ENCODE measurements at regions not wholly inside any gene's neighbourhood (a gene's known extent, or its start where the extent isn't known, plus 50 kb on each side); places are given as distances from the start of the nearest gene placed in this dataset.

- H3K4me1 ChIP-seq (replicated peaks in 1 of 4; ENCODE audit: control insufficient read depth in 3 of 4, insufficient read depth in 4 of 4, low read length in 3 of 4): no peaks in the 10 kb centered on the region
- 57% methylated on average over 1 of the region's 1 CpG; no CpG with 5 or more reads in 1 of the 2 experiments for WGBS, 2 experiments (ENCODE audit: extremely low coverage in 1 of 2, insufficient coverage in 1 of 2, insufficient read length in 1 of 2, insufficient replicate concordance in 2 of 2, low coverage in 1 of 2, low lambda C conversion rate in 2 of 2, missing lambda C conversion rate in 1 of 2)
- POLR2A ChIA-PET (ENCODE audit: partially characterized antibody): no interaction called here
- H3K27ac ChIP-seq (ENCODE audit: low read depth, low read length): no peak overlapping the region
- H3K18ac ChIP-seq (ENCODE audit: extremely low read depth, low read length): no peak overlapping the region
- H2BK20ac ChIP-seq (ENCODE audit: low read length): no peak overlapping the region
- no peak for DNase-seq (ENCODE audit: low read depth in 1 of 2, low spot score in 2 of 2)
- no peak overlapping the region for H4K8ac ChIP-seq (ENCODE audit: extremely low read depth, insufficient read depth, low read length)
- no peak overlapping the region for H3K4me3 ChIP-seq (ENCODE audit: extremely low read depth in 1 of 4, insufficient read depth in 2 of 4, low read depth in 3 of 4, low read length in 4 of 4)
- H3K14ac ChIP-seq (ENCODE audit: insufficient read length): no peak overlapping the region
- H4K91ac ChIP-seq (replicated peaks; ENCODE audit: insufficient read length, low read length): no peak overlapping the region
- no peaks in the 10 kb centered on the region for H3K79me2 ChIP-seq (ENCODE audit: control insufficient read depth in 1 of 2, insufficient read depth in 2 of 2, low read length in 2 of 2)
- H4K20me1 ChIP-seq (replicated peaks in 1 of 2; ENCODE audit: control insufficient read depth in 1 of 2, insufficient read depth in 2 of 2, low read length in 2 of 2): no peaks in the 10 kb centered on the region
- no peaks in the 10 kb centered on the region for H3K23me2 ChIP-seq (ENCODE audit: low read depth, low read length)
- H2BK120ac ChIP-seq (replicated peaks; ENCODE audit: low read depth, low read length): no peak overlapping the region
- no peak overlapping the region for H2BK12ac ChIP-seq (ENCODE audit: low read depth, low read length)
- no peak overlapping the region for H3K9ac ChIP-seq (replicated peaks in 1 of 4; ENCODE audit: extremely low read depth in 1 of 4, low read depth in 3 of 4, low read length in 3 of 4)
- no peaks in the 10 kb centered on the region for H3K36me3 ChIP-seq (ENCODE audit: control insufficient read depth in 2 of 4, insufficient read depth in 4 of 4, low read length in 3 of 4)
- no peak for TF ChIP-seq GTF2F1 (IDR thresholded peaks at IDR 0.05; ENCODE audit: borderline replicate concordance, low read depth, low read length)
- TF ChIP-seq NANOG (IDR thresholded peaks at IDR 0.05; ENCODE audit: insufficient read depth, low read depth, low read length, poor library complexity, severe bottlenecking): no peak
- no peak for TF ChIP-seq SUZ12 (IDR thresholded peaks at IDR 0.05; ENCODE audit: low read length)
- no peak for TF ChIP-seq CTCF (IDR thresholded peaks at IDR 0.05; ENCODE audit: control extremely low read depth in 1 of 3, insufficient read depth in 1 of 3, low read depth in 1 of 3, low read length in 3 of 3)
- TF ChIP-seq SRF (IDR thresholded peaks at IDR 0.05; ENCODE audit: low read depth, low read length): no peak
- no peak for TF ChIP-seq CHD2 (IDR thresholded peaks at IDR 0.05; ENCODE audit: low read length)
- TF ChIP-seq SP2 (IDR thresholded peaks at IDR 0.05; ENCODE audit: low read length): no peak
- TF ChIP-seq SIRT6 (IDR thresholded peaks at IDR 0.05; ENCODE audit: low read length): no peak
- no peaks in the 10 kb centered on the region for H3K79me1 ChIP-seq (ENCODE audit: low read depth, low read length)
- H4K5ac ChIP-seq (ENCODE audit: insufficient read length, low read depth, low read length): no peak overlapping the region
- no peak overlapping the region for H3K23ac ChIP-seq (ENCODE audit: insufficient read length)
- H3K56ac ChIP-seq (replicated peaks; ENCODE audit: insufficient read length, low read depth, low read length): no peak overlapping the region
- no peaks in the 10 kb centered on the region for H3K27me3 ChIP-seq (replicated peaks in 1 of 4; ENCODE audit: control insufficient read depth in 3 of 4, extremely low read depth in 1 of 4, insufficient read depth in 3 of 4, low read length in 3 of 4)
- H3K4ac ChIP-seq (replicated peaks; ENCODE audit: insufficient read length, low read depth, low read length): no peak overlapping the region
- peaks cover 9 to 11% of the 10 kb centered on the region in 2 experiments; a peak in 3 of 4 replicates for H3K9me3 ChIP-seq (ENCODE audit: insufficient read depth in 2 of 2, low read depth in 1 of 2, low read length in 1 of 2)
- no peak overlapping the region for H2AFZ ChIP-seq (ENCODE audit: low read length)
- H2BK15ac ChIP-seq (ENCODE audit: low read length): no peak overlapping the region
- CTCF ChIA-PET (ENCODE audit: partially characterized antibody): interaction anchor here (1.8 kb wide), 1 partner anchor 9 kb away, joined by 9 read pairs; no protein-coding TSS in a partner anchor
- no peak overlapping the region for H2AK5ac ChIP-seq (ENCODE audit: low read depth, low read length)
- no peak overlapping the region for H3K4me2 ChIP-seq (ENCODE audit: insufficient read depth in 1 of 2, low read depth in 2 of 2, low read length in 2 of 2)
- FAIRE-seq: no peak
- no peak overlapping the region for H2BK5ac ChIP-seq (ENCODE audit: low read depth, low read length)
Measured at GRCh38 chr5:38743562-38743961, 102.2 kb upstream of the OSMR start.

All from H1 (cell line).